ENCODE measurements at regions not wholly inside any gene's neighbourhood (a gene's known extent, or its start where the extent isn't known, plus 50 kb on each side); places are given as distances from the start of the nearest gene placed in this dataset.

DNA sequence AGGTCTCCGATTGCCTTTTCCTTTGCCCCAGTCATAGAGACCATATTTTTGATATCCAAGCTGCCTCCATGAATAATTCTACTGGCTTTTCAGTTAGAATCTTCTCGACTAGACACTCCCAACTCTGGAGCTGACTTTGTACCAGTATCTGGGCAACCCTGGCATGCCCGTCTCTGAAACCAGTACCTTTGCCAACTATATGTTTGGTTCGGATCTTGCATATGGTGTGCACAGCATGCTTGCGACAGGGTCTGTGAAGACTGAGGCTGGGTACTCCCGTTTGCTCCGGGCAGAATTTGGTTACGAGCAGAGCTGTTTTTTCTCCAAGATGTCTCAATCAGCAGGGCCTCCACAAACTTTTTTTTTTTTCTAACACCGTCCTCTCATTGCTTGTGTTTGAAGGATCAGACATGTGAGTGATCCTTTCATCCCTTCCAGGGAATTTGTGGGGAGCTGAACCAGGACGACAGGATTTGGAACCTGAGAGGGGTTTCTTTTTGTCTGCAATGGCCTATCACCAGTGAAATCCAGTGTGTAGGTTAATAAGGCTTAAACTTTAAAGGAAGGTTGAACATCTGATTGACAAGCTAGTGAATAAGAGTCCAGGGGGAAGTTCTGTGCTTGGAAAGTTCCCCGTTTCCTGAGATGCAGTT, 322.3 kb downstream of the MYCN start:
- no peak overlapping the region for H3K4me3 ChIP-seq
- H3K9me3 ChIP-seq: no peaks in the 10 kb centered on the region
- H3K36me3 ChIP-seq: no peaks in the 10 kb centered on the region
- no peak overlapping the region for H3K27ac ChIP-seq
- intact Hi-C loops (cut with DNase I): no loop called here
- no peak for DNase-seq (ENCODE audit: low spot score)
- no peak for TF ChIP-seq POLR2A (IDR thresholded peaks at IDR 0.05)
- TF ChIP-seq, protein P1, sequence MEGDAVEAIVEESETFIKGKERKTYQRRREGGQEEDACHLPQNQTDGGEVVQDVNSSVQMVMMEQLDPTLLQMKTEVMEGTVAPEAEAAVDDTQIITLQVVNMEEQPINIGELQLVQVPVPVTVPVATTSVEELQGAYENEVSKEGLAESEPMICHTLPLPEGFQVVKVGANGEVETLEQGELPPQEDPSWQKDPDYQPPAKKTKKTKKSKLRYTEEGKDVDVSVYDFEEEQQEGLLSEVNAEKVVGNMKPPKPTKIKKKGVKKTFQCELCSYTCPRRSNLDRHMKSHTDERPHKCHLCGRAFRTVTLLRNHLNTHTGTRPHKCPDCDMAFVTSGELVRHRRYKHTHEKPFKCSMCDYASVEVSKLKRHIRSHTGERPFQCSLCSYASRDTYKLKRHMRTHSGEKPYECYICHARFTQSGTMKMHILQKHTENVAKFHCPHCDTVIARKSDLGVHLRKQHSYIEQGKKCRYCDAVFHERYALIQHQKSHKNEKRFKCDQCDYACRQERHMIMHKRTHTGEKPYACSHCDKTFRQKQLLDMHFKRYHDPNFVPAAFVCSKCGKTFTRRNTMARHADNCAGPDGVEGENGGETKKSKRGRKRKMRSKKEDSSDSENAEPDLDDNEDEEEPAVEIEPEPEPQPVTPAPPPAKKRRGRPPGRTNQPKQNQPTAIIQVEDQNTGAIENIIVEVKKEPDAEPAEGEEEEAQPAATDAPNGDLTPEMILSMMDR (IDR thresholded peaks at IDR 0.05): no peak
- no peak for TF ChIP-seq POLR2AphosphoS5 (IDR thresholded peaks at IDR 0.05)
- H3K4me1 ChIP-seq (replicated peaks): no peaks in the 10 kb centered on the region
- WGBS: 85% methylated on average over 11 of the region's 11 CpGs
- H3K27me3 ChIP-seq (replicated peaks; ENCODE audit: insufficient read depth): no peaks in the 10 kb centered on the region

DNA sequence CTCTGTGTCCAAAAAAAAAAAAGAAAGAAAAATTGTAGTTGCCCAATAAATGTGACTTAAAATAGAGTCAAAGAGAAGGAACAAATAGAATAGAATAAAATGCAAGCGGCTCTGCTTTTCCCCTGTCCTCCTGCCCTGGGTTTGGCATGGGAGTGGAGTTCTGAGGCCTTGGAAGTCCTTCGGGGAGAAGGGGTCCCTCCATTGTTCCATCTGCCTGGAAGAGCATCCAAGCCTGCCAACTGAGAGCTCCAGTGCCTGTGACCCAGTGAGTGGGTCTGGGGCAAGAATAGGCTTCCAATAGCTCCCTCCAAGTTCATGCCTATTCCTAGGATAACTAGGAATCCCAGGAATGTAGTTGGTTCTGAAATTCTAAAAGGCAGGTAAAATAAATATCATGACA, 321.4 kb downstream of the MYCN start:
- Histone ChIP-seq H3K4me1 (replicated peaks) (no peaks in the 10 kb centered on the region), H3K9me3 (no peaks in the 10 kb centered on the region), H3K4me3 (no peak overlapping the region), H3K27me3 (replicated peaks; ENCODE audit: insufficient read depth) (no peaks in the 10 kb centered on the region), H3K27ac (no peak overlapping the region), H3K36me3 (no peaks in the 10 kb centered on the region)
- no peak for DNase-seq (ENCODE audit: low spot score)
- TF ChIP-seq, protein P1 (IDR thresholded peaks at IDR 0.05): no peak
- no peak for TF ChIP-seq POLR2A (IDR thresholded peaks at IDR 0.05)
- no peak for TF ChIP-seq POLR2AphosphoS5 (IDR thresholded peaks at IDR 0.05)
- WGBS: 94% methylated on average over 2 of the region's 2 CpGs
- intact Hi-C loops (cut with DNase I): no loop called here

DNA sequence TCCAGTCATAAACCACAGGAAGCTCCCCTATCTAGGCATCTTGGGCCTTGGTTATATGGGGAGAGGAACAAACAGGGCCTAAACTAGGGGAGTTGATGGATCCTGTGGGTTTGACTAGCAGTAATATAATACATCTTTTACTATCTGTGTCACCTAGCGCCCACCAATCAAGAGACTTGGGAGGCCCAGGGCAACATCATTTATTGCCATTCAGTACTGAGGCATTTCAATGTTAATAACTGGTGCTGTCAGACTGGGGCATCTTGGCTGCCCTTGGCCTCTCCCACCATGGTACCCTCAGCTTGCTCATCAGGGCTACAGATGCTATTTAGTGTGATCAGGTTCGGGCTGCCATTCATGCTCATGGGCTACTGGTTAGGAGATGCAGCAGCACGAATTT, 320.7 kb downstream of the MYCN start:
- Histone ChIP-seq H3K27me3 (replicated peaks; ENCODE audit: insufficient read depth) (no peaks in the 10 kb centered on the region), H3K9me3 (no peaks in the 10 kb centered on the region), H3K27ac (no peak overlapping the region), H3K4me3 (no peak overlapping the region), H3K4me1 (replicated peaks) (no peaks in the 10 kb centered on the region), H3K36me3 (no peaks in the 10 kb centered on the region)
- DNase-seq (ENCODE audit: low spot score): no peak
- no peak for TF ChIP-seq POLR2A (IDR thresholded peaks at IDR 0.05)
- no peak for TF ChIP-seq POLR2AphosphoS5 (IDR thresholded peaks at IDR 0.05)
- TF ChIP-seq, protein P1 (IDR thresholded peaks at IDR 0.05): no peak
- WGBS: 90% methylated on average over 3 of the region's 3 CpGs
- intact Hi-C loops (cut with DNase I): no loop called here

DNA sequence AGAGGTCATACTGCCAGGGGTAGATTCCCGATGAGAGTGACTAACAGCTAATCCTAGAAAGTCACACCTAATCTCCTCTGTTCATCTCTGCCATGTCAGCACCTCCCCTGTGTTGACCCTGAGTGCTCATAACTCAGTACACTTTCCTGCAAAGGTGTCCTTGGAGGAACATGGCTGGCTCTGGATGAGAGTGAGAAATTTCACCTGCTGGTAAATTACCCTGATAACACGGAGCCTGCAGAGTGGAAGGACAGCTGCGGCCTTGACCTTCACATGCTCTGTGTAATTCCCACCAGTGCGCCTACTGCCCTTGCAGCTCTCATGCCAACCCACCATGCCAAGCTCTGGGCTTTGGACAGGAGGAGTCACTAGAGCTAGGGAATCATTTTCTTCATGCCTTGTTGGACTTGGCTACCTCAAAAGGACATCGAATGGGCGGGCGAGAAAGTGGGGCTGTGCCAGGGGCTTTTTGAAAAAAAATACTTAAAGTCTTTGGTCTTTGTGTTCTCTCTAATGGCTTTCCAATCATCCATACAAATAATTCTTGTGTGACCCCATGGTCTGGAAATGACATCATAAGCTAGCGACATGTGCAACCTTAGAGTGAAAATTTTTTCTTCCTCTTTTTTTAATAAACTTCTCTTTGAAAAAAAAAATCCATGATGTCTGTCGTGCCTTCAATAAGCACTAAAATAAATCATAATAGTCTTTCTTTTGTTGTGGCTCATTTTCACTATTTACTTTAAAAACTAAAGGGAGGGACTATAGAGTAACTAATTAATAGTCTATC, 319.9 kb downstream of the MYCN start:
- Histone ChIP-seq H3K27me3 (replicated peaks; ENCODE audit: insufficient read depth) (no peaks in the 10 kb centered on the region), H3K9me3 (no peaks in the 10 kb centered on the region), H3K36me3 (no peaks in the 10 kb centered on the region), H3K27ac (no peak overlapping the region), H3K4me1 (replicated peaks) (no peaks in the 10 kb centered on the region), H3K4me3 (no peak overlapping the region)
- DNase-seq (ENCODE audit: low spot score): no peak
- TF ChIP-seq, protein P1 (IDR thresholded peaks at IDR 0.05): no peak
- 81% methylated on average over 9 of the region's 9 CpGs for whole genome bisulfite sequencing
- intact Hi-C loops (cut with DNase I): no loop called here

DNA sequence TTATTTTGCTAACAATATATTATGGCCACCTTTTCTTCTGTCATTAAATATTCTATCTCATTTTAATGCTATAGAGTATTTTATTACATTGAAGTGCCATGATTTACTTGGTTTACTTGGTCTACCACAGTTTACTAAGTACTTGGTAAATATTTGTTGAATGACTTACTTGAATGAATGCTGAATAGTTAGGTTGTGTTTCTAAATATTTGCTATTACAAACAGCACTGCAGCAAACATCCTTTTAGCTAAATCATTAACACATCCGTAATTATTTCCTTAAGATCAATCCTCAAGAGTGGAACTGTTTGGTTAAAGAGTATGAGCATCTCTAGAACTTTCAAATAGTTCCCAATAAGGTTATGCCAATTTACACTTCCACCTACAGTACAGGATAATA, 318.7 kb downstream of the MYCN start:
- Histone ChIP-seq H3K9me3 (no peaks in the 10 kb centered on the region), H3K36me3 (no peaks in the 10 kb centered on the region), H3K27ac (no peak overlapping the region), H3K4me3 (no peak overlapping the region), H3K27me3 (replicated peaks; ENCODE audit: insufficient read depth) (no peaks in the 10 kb centered on the region), H3K4me1 (replicated peaks) (no peaks in the 10 kb centered on the region)
- TF ChIP-seq, protein P1 (IDR thresholded peaks at IDR 0.05): no peak
- TF ChIP-seq POLR2A (IDR thresholded peaks at IDR 0.05) (no peak), POLR2AphosphoS5 (IDR thresholded peaks at IDR 0.05) (no peak)
- intact Hi-C loops (cut with DNase I): no loop called here
- DNase-seq (ENCODE audit: low spot score): no peak
- WGBS: 76% methylated on average over 1 of the region's 1 CpG
